ENCODE measurements at regions not wholly inside any gene's neighbourhood (a gene's known extent, or its start where the extent isn't known, plus 50 kb on each side); places are given as distances from the start of the nearest gene placed in this dataset.

GRCh38 chr7:32243687-32244290 lies 173.6 kb upstream of the PDE1C start:
- in situ Hi-C loops (cut with MboI) (no loop called here), intact Hi-C loops (cut with micrococcal nuclease; ENCODE audit: unreplicated experiment) (no loop called here)
- Histone ChIP-seq H3K4me2 (ENCODE audit: control insufficient read depth, insufficient read depth) (no peak overlapping the region), H3K27me3 (replicated peaks in 1 of 2; ENCODE audit: control insufficient read depth in 2 of 2, insufficient read depth in 2 of 2, low read length in 1 of 2) (no peaks in the 10 kb centered on the region), H3K36me3 (ENCODE audit: control insufficient read depth in 2 of 2, insufficient read depth in 2 of 2, low read length in 1 of 2) (no peaks in the 10 kb centered on the region), H3K9me3 (replicated peaks; ENCODE audit: control insufficient read depth, insufficient read depth, low read length) (no peaks in the 10 kb centered on the region), H3K9ac (ENCODE audit: control insufficient read depth, insufficient read depth, low read length) (no peak overlapping the region), H3K79me2 (ENCODE audit: control insufficient read depth, insufficient read depth, low read length) (no peaks in the 10 kb centered on the region), H3K27ac (ENCODE audit: control insufficient read depth, insufficient read depth) (no peak overlapping the region), H3K4me1 (ENCODE audit: control insufficient read depth, insufficient read depth, low read length) (no peaks in the 10 kb centered on the region), H2AFZ (ENCODE audit: control insufficient read depth, low read depth, low read length) (no peak overlapping the region), H3K4me3 (no peak overlapping the region), H4K20me1 (ENCODE audit: control insufficient read depth, insufficient read depth) (no peaks in the 10 kb centered on the region)
- WGBS (ENCODE audit: insufficient coverage, insufficient replicate concordance, low lambda C conversion rate, missing lambda C conversion rate): 45% methylated on average over 3 of the region's 3 CpGs
- no TSS peak for BruUV-seq (replicated peaks)
- FAIRE-seq (no peak), DNase-seq (ENCODE audit: low read depth, low spot score) (no peak), ATAC-seq (no peak)
- SMC1A ChIA-PET (ENCODE audit: uncharacterized antibody, unreplicated experiment): interaction anchor here (1.9 kb wide), 1 partner anchor 22 kb away, joined by 5 read pairs; no protein-coding TSS in a partner anchor
- POLR2A ChIA-PET: no interaction called here
- RAD21 ChIA-PET (ENCODE audit: unreplicated experiment): no interaction called here
- CTCF ChIA-PET: no interaction called here
- TF ChIP-seq TBL1XR1 (IDR thresholded peaks at IDR 0.05; ENCODE audit: low read depth, low read length): no peak
- TF ChIP-seq RELA (IDR thresholded peaks at IDR 0.05; ENCODE audit: borderline replicate concordance, partially characterized antibody): no peak
- no peak for TF ChIP-seq WRNIP1 (IDR thresholded peaks at IDR 0.05; ENCODE audit: borderline replicate concordance, low read depth, low read length)
- no peak for TF ChIP-seq ETV6 (conservative IDR thresholded peaks at IDR 0.05 in 1 of 2, IDR thresholded peaks at IDR 0.05 in 1 of 2; ENCODE audit: borderline replicate concordance in 1 of 2, low read depth in 1 of 2)
- TF ChIP-seq MYC (IDR thresholded peaks at IDR 0.05; ENCODE audit: insufficient read depth, insufficient read length, insufficient replicate concordance, low read length, severe bottlenecking): no peak
- TF ChIP-seq RUNX3 (IDR thresholded peaks at IDR 0.05; ENCODE audit: low read length): no peak
- TF ChIP-seq HDAC6 (IDR thresholded peaks at IDR 0.05; ENCODE audit: unreplicated experiment): no peak
- TF ChIP-seq SMC3 (IDR thresholded peaks at IDR 0.05; ENCODE audit: borderline replicate concordance, low read length): no peak
- TF ChIP-seq NKRF (conservative IDR thresholded peaks at IDR 0.05): no peak
- TF ChIP-seq SPI1 (IDR thresholded peaks at IDR 0.05; ENCODE audit: borderline replicate concordance, insufficient read depth, low read depth, low read length): no peak
- TF ChIP-seq MEF2A (IDR thresholded peaks at IDR 0.05; ENCODE audit: insufficient read depth, low read depth, low read length): no peak
- no peak for TF ChIP-seq JUND (IDR thresholded peaks at IDR 0.05; ENCODE audit: low read depth, low read length)
- TF ChIP-seq EGR1 (IDR thresholded peaks at IDR 0.05; ENCODE audit: borderline replicate concordance in 1 of 2, low read depth in 2 of 2, low read length in 2 of 2): no peak
- no peak for TF ChIP-seq NR2C2 (IDR thresholded peaks at IDR 0.05; ENCODE audit: borderline replicate concordance, control insufficient read depth, insufficient read length, low read depth)
- TF ChIP-seq ZNF217 (IDR thresholded peaks at IDR 0.05): no peak
- no peak for TF ChIP-seq KLF5 (IDR thresholded peaks at IDR 0.05; ENCODE audit: partially characterized antibody)
- TF ChIP-seq BCLAF1 (IDR thresholded peaks at IDR 0.05): no peak
- no peak for TF ChIP-seq ATF2 (IDR thresholded peaks at IDR 0.05; ENCODE audit: low read length)
- no peak for TF ChIP-seq LARP7 (IDR thresholded peaks at IDR 0.05)
